HPDE6-E6E7 (cell line): ENCODE measurements at regions not wholly inside any gene's neighbourhood (a gene's known extent, or its start where the extent isn't known, plus 50 kb on each side); places are given as distances from the start of the nearest gene placed in this dataset.
"Not testable (repeated sequence)": the region's sequence is repeated elsewhere in the genome, so short reads cannot be mapped to it uniquely, and the experiment has no call there.

Experiments used
- DNase-seq: peaks from one replicate; pipeline ENCODE4 v3.0.0; 2011; ENCODE audit warnings: missing footprints; ENCODE audit errors: extremely low spot score

DNA sequence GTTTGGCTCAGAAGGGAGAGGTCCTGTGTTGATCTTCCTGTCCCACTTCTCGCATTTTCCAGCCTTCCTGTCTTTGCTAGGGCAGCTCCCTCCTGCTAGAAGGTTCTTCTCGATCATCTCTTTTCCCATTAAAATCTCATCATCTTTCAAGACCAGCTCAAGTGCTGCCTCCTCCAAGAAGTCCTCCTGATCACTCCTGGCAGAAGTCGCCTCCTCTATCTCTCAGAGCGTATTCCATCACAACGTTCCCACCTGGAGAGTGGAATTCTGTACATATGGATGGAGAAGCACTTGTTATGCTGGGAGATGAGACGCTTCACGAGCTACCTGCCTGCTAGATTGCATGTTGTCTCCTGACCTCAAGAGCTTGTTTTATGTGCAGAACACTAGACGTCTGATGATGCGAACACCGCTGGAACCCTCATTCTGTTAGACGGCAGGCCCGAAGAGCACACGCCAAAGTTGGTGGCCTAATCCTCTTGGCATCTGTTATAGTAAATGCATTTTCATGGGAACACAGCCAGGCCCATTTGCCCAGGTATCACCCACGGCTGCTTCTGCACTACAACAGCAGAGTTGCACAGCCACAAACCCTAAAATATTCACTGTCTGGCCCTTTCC lies 68.0 kb upstream of the INSIG1 start:
- DNase-seq, result no peak

DNA sequence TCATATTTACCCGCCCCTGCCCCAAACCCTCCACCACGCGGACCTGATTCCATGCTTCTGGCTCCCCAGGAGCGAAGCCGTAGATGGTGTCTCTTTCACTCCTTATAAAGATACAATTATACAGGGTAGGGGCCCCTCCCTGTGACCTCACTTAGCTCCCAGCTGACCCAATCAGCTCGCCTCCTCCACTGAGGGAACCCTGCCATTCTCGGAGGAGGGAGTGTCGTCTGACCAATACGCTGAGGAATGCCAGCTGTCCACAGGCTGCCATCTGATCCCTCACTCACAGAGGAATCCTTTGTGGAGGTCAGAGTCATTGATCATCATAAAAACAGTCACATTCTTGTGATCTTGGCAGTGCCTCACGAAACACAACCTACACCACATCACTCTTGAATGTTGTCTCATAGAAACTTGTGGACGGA lies 67.5 kb upstream of the INSIG1 start:
- DNase-seq, result peak; percentile 93

DNA sequence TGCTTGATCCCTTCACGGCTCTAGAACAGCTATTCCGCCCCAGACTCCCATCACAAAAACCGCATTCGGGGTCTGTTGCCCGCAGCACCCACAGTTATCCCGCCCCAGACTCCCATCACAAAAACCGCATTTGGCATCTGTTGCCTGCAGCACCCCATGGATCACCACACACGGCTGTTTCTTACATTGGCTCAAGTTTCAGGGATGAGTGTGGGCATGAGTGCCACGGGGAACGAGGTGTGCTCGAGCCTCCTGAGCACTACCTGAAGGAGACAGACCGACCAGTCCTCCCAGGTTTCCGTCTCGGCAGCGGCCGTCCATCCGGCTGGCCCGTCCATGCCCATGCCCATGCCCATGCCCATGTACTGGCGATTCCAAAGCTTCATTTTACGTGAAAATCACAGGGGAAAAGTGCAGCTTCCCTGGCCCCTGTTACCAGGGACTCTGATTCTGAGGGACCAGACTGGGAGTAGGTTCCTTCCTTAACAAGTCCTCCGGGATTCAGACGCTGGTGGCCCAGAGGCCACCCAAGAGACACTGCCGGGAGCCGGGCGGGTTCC lies 66.4 kb upstream of the INSIG1 start:
- DNase-seq, result no peak

DNA sequence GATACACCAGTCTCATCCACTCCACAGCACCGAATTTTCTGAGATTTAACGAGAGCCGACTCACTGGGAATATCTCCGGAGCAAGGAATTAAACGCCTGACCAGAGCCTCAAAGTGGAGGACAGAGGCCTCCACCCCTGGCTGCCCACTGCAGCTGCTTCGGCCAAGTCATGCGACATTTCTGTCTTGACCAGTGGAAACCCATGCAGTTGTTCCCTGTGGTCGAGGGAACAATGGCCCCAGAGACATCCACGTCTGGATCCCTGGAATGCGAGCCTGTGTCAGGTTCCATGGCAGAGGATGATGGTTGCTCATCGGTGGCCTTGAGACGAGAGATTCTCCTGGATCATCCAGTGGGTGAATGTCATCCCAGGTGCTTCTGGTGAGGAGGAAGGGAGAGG lies 65.7 kb upstream of the INSIG1 start:
- DNase-seq, result no peak

DNA sequence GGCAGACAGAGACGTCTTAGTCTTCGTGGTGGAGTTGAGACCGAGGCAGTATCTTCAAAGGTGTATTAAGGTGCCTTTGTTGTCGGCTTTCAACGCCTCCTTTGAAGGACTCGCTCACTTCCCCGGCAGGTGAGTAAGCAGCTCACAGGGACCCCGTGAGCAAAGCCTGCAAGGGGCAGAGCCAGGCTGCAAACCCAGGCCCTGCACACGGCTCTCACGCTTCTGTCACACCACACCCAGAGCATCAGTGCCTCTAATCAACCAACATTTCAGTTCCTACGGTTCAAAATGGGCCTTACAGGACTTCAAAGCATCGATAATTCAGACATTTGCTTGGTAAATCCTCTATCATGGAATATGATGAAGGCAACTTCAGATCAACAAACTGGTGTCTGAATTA lies 64.8 kb upstream of the INSIG1 start:
- DNase-seq, result no peak

DNA sequence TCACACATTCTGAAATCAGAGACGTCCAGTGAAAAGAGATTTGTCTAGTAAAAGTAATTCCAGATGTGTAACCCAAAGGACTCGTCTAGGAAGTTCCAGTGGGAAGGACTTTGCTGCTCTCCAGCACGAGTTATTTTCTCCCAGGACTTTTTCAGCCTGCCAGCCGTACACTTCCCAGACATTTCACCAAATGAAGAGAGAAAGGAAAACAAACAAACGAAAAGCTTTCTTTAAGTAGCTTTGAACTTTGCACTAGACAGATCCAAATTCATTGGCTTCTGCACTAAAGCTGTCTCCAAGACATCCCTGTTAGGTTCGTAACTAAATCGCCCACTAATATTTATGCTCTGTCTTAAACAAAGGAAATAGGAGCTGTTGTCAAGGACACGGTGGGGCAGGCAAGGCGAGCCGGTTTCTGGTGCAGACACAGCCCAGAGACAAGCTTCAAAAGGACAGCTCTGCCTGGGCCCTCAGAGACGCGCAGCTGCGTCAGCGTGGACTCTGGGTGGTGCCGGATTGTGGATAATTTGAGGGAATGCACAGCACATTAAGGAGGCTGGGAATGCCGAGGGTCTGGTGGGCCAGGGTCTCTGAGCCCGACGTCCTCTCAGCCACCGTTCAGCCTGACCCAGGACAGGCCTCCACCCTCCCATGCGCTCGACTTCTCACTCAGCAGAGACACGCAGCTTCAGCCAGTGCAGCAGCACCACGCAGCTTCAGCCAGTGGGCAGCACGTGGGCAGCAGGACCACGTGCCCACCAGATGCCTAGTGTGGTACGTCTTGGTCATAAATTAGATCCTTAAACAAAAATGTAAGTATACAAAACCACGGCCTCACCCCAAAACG lies 64.1 kb upstream of the INSIG1 start:
- DNase-seq, result no peak

DNA sequence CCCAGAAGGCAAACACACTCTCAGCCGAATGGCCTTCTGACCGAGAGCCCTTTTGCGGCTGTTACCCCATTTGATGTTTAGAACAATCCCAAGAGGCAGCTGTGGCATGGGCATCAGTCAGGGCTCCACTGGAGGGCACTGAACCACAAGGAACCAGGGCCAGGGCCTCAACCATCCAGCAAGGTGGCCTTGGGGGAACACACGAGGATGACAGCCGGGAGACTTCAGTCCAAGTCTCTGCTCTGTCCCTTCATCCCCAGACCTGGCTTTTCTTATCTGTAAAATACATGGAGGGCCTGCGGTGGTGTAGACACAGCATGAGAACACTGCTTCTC lies 63.6 kb upstream of the INSIG1 start:
- no peak for DNase-seq

DNA sequence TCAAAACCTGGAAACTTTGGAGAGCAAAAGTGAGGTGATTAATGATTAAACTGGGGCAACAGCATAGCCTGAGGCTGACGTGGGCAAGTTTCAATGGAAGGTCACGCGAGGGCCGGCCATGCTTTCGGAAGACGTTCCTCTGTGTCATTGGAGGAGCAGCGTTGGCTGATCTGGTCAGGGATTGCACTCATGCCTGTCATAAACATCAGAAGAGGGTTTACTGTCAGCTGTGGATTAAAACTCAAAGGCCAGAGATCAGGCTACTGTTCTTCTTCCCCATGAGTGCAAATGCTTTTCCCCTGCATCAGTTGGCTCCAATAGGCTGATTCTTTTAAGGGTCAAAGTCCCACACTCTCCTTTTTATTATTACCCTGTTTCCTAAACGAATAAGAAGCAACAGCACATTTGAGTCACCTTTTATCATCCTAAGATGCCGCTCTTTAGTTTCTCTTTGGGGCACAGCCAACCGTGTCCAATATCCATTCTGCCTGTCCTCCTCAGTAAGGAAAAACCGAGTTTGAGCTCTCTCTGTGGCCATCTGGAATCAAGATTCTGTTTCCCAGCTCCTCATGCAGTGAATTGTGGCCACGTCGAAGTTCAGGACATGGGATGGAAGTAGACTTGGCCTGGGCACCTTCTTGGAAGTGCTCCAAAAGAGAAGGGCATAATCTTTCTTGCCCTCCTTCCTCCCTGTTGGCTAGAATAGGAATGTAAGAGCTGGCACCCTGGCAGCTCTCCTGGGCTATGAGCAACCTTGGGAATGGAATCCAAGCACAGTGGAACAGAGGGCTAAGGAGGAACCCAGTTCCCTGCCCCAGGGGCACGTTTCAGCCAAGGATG lies 62.5 kb upstream of the INSIG1 start:
- DNase-seq, result no peak

DNA sequence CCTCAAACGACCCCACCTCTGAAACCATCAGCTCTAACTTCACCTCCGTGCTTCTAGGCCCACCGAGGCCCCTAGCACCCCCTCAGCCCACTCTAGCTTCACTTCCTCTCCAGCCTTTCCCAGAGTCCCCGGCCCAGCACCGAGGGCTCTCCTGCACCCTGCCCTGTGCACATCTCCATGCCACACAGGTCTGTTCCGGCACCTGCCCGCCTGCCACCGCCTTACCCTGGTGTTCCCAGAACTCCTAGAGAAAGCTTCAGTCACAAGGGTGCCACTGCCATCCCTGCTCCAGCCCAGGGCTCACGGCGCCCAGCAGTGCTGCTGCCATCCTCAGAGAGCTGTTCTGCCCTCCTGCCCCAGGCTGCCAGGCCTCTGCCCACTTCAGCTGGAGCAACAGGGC lies 61.3 kb upstream of the INSIG1 start:
- no peak for DNase-seq

DNA sequence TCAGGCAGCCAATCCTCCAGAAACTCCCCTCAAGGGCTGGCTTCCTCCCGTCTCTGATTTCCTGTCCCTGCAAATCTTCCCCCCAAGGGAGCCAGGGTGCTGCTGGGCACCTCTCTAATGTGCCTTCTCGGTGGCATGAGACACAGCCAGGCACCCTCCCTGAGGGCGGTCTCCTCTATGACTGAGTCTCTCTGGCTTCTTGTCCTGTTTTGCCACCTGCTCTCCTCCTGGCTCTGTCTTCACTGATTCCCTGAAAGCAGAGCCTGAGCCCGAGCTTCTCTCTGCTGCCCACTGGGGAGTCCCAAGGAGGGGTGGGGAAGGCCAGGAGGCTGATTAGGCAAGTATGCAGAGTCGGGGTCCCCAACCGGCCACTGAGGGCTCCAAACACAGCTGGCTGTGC lies 60.4 kb upstream of the INSIG1 start:
- no peak for DNase-seq

DNA sequence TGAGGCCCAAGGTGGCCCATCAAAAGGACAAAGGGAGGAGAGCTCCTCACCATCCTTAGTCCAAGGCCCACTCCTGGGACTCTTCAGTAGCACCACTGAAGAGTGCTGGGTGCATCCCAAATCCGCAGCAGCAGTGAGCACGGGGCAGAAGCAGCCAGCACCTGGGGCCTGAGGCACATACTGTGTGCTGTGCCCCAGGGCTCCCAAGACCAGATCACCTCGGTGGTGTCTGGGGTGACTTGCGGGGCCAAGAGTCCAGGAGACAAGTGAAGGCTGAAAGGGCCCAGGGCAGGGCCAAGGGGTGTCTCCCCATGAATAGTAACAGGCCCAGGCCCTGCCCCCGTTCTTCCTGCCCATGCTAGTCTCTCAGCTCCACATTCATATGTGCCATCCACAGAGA lies 59.9 kb upstream of the INSIG1 start:
- DNase-seq, result no peak

DNA sequence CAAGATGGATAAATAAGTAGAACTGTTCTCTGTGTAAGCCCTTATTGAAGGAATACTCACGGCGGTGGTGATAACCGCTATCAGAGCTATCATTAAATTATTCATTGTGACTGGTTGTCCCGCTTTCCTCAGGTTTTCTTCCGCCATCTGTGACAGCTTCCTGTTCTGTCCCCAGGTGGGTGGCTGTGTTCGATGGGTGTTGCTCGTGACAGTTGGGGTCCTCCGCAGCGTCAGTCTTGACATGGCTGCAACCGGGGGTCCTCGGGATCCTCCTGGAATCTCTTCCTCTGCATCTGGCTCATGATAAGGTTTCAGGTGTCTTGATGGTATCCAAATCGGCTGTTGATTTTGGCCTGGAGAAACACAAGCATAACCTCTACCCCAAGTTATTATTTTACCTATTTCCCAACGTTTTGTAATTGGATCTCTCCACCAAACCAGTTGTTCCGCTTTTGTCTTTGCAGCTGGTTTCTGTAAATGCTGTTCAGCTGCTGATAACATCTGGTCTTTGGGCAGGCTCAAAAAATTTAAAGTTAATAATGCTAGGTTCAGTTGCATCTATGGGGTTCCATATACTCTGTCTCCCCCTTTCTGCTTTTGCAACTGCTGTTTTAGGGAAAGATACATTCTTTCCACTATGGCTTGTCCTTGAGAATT lies 58.1 kb upstream of the INSIG1 start:
- not testable (repeated sequence) for DNase-seq

DNA sequence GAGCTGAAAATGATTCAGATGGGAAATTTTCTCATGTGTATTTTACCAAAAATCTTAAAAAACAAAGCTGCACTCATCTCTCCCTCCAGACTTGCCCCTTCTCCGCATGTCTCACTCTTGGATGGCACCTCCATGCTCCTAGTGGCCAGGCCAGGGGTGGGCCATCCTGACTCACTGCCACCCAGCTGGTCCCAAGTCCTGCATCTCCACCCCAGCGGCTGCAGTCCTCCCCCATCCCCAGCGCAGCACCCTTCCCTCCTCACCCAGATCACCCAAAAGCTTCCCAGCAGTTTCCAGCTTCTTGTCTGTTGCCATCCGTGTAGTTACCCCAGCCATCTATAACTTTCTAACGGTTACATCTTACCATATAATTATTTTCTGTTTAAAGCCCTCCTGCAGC lies 53.0 kb upstream of the INSIG1 start:
- DNase-seq, result no peak

DNA sequence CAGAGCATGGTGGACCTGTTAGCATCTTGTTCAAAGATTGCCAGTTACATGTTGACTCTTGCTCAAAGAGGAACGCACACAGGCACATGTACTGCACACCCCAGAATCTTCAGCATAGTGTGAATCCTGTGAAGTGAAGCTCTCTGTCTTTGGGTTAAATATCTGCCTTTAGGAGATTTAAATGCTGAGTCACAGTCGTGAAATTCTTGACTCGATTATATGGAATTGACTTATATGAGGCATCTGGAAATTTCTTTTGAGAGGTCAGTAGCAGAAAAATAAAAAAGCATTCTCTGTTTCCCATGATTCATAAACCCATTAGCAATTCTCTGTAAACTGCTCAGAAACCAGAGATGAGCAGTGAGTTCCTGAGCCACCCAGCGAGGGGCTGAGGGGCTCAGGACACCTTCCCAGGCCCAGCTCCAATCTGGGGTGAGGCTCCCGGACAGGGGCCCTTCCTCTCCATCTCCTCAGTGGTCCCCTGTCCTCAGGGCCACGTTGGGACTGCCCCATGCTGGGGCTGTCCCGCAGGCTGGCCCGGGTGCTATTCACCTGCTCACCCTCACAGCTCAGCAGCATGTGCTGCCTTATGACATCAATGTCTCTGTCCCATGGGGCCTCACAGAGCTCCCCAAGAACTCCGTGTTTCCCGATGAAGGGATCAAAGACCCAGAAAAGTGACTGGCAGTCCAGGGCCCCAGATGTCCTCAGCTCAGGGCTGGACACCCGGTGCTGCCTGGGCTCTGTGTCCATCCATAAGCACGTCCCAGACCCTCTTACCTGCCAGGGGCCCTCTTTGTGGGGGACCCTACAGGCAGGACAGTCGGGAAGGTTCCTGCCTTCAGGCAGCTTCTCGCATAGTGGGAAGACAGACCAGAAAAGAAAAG lies 50.0 kb upstream of the INSIG1 start:
- DNase-seq, result no peak
